Endothelial cell of umbilical vein (primary cell): ENCODE measurements at regions not wholly inside any gene's neighbourhood (a gene's known extent, or its start where the extent isn't known, plus 50 kb on each side); places are given as distances from the start of the nearest gene placed in this dataset.

ENCODE experiments used
- BruUV-seq: library from RNA; stranded (reverse); fragments of 400-500 nt; replicated peaks from 2 replicates; lab custom pipeline; 2021; lab: Mats Ljungman, UMichigan
- CTCF ChIA-PET: fragments of 300-600, 350-600 bp; sonication (Branson Sonifier 250); formaldehyde crosslinking; loops from one replicate; lab custom pipeline; 2021; ENCODE audit warnings: antibody characterized with exemption, inconsistent platforms; lab: Charles Lee
- POLR2A ChIA-PET: fragments of 300-600, 350-600 bp; sonication (Branson Sonifier 250); formaldehyde crosslinking; loops from one replicate; lab custom pipeline; 2021; ENCODE audit warnings: antibody characterized with exemption, inconsistent platforms; lab: Charles Lee
- DNase-seq: peaks from one replicate; pipeline ENCODE4 v3.0.0-alpha.2; 2011; ENCODE audit warnings: low read depth, low spot score
- FAIRE-seq: peaks from 2 replicates; lab custom pipeline; 2011; peaks lifted over from hg19 to GRCh38; lab: Jason Lieb, UNC
- H2AFZ ChIP-seq: 2 replicates; pipeline ENCODE4 v1.6.0; 2012; ENCODE audit warnings: low read depth, low read length, control low read depth, inconsistent platforms
- H3K27ac ChIP-seq: 2 replicates; pipeline ENCODE4 v1.5.1; 2011; ENCODE audit warnings: low read depth, mild to moderate bottlenecking, control low read depth, low read length, moderate library complexity; ENCODE audit not compliant: insufficient read depth
- H3K27me3 ChIP-seq, 2 experiments: 2 replicates each; pipeline versions ENCODE4 v1.6.0 to v1.6.1; 2011; ENCODE audit warnings: low read length in 2 of 2, mixed read lengths in 1 of 2; ENCODE audit not compliant: control insufficient read depth in 2 of 2, insufficient read depth in 2 of 2
- H3K36me3 ChIP-seq, 2 experiments: 2 replicates in 1 of 2; 3 replicates in 1 of 2; pipeline ENCODE4 v1.5.1; 2011; ENCODE audit warnings: low read length in 2 of 2, mild to moderate bottlenecking in 1 of 2, moderate library complexity in 1 of 2; ENCODE audit not compliant: control insufficient read depth in 2 of 2, insufficient read depth in 2 of 2; ENCODE audit errors: extremely low read depth in 1 of 2
- H3K4me1 ChIP-seq: 3 replicates; pipeline ENCODE4 v1.5.1; 2011; ENCODE audit warnings: mild to moderate bottlenecking, low read length; ENCODE audit not compliant: control insufficient read depth, insufficient read depth; ENCODE audit errors: extremely low read depth
- H3K4me2 ChIP-seq: 2 replicates; pipeline ENCODE4 v1.6.1; 2011; ENCODE audit warnings: low read length, control low read depth, mixed read lengths; ENCODE audit not compliant: insufficient read depth
- H3K4me3 ChIP-seq, 3 experiments: fragments of 200-600 bp in 1 of 3; sonication (generic), shearing (Covaris generic) in 1 of 3; replicated peaks in 1 of 3; 2 replicates each; pipeline ENCODE4 v1.5.1; 2011 to 2016; ENCODE audit warnings: control low read depth in 3 of 3, low read length in 3 of 3, mild to moderate bottlenecking in 2 of 3, inconsistent platforms in 1 of 3, low read depth in 1 of 3, moderate library complexity in 1 of 3; ENCODE audit not compliant: insufficient read depth in 1 of 3
- H3K79me2 ChIP-seq: 2 replicates; pipeline ENCODE4 v1.6.0; 2012; ENCODE audit warnings: low read length, inconsistent platforms; ENCODE audit not compliant: control insufficient read depth, insufficient read depth
- H3K9ac ChIP-seq: replicated peaks from 2 replicates; pipeline ENCODE3; 2011; ENCODE audit warnings: low read length, control low read depth; ENCODE audit not compliant: insufficient read depth; ENCODE audit errors: extremely low read depth
- H3K9me1 ChIP-seq: replicated peaks from 3 replicates; pipeline ENCODE4 v1.6.0; 2011; ENCODE audit warnings: mild to moderate bottlenecking, low read length; ENCODE audit not compliant: control insufficient read depth, insufficient read depth; ENCODE audit errors: extremely low read depth
- H3K9me3 ChIP-seq: replicated peaks from 2 replicates; pipeline ENCODE4 v1.5.1; 2012; ENCODE audit warnings: low read length, inconsistent platforms; ENCODE audit not compliant: control insufficient read depth, insufficient read depth
- H4K20me1 ChIP-seq: replicated peaks from 2 replicates; pipeline ENCODE3; 2011; ENCODE audit warnings: mild to moderate bottlenecking, low read length; ENCODE audit not compliant: control insufficient read depth, insufficient read depth; ENCODE audit errors: extremely low read depth
- CTCF ChIP-seq, 2 donors: IDR thresholded peaks; 1 replicate in 1 of 2; 2 replicates in 1 of 2; pipeline ENCODE4 v1.5.1; 2011; ENCODE audit warnings: low read length in 2 of 2, mild to moderate bottlenecking in 2 of 2, moderate library complexity in 2 of 2, control low read depth in 1 of 2, inconsistent platforms in 1 of 2, low read depth in 1 of 2; ENCODE audit not compliant: insufficient read depth in 1 of 2; ENCODE audit errors: extremely low read depth in 1 of 2
- EZH2 ChIP-seq: IDR thresholded peaks from 2 replicates; pipeline ENCODE4 v1.6.1; 2012; ENCODE audit warnings: borderline replicate concordance, low read depth, mild to moderate bottlenecking, moderate library complexity, low read length, inconsistent platforms; ENCODE audit not compliant: severe bottlenecking
- FOS ChIP-seq: IDR thresholded peaks from 2 replicates; pipeline ENCODE4 v1.6.1; 2011; ENCODE audit warnings: mild to moderate bottlenecking, low read length, moderate library complexity, borderline replicate concordance; ENCODE audit not compliant: insufficient read depth
- GATA2 ChIP-seq: IDR thresholded peaks from 2 replicates; pipeline ENCODE4 v1.7.0; 2011; ENCODE audit warnings: low read depth, mild to moderate bottlenecking, moderate library complexity, mixed read lengths, low read length; ENCODE audit not compliant: insufficient read length, insufficient read depth
- JUN ChIP-seq: IDR thresholded peaks from 2 replicates; pipeline ENCODE4 v1.6.1; 2011; ENCODE audit warnings: borderline replicate concordance, low read depth; ENCODE audit not compliant: insufficient read length, insufficient read depth
- MAX ChIP-seq: IDR thresholded peaks from 2 replicates; pipeline ENCODE4 v1.6.1; 2011; ENCODE audit not compliant: insufficient read depth, insufficient read length
- dilution Hi-C: fragments of 300-500 bp; cut with MboI; formaldehyde crosslinking; loops from one replicate; pipeline ENCODE4 v1.15.0; 2019; ENCODE audit warnings: low sequenced_read_pairs; ENCODE audit not compliant: extremely low pct_ligation_motif_present
- intact Hi-C: fragments of 100-400 bp; cut with micrococcal nuclease; formaldehyde crosslinking; loops from one replicate; pipeline ENCODE4 v1.10.0; 2022

- CTCF ChIA-PET, result no interaction called here
Observed at GRCh38 chr21:34260277-34261008, 103.4 kb upstream of the KCNE2 start.

More at GRCh38 chr21:34260277-34261008, 103.4 kb upstream of the KCNE2 start:
- Histone ChIP-seq H3K79me2 (no peaks in the 10 kb centered on the region), H3K9me3 (no peaks in the 10 kb centered on the region), H3K27me3 (peaks cover 7 to 22% of the 10 kb centered on the region in 2 experiments), H3K9ac (no peak overlapping the region), H2AFZ (no peak overlapping the region), H3K4me2 (no peak overlapping the region), H3K4me1 (no peaks in the 10 kb centered on the region), H3K36me3 (no peaks in the 10 kb centered on the region), H4K20me1 (no peaks in the 10 kb centered on the region), H3K27ac (no peak overlapping the region), H3K9me1 (no peaks in the 10 kb centered on the region), H3K4me3 (no peak overlapping the region)
- dilution Hi-C loops, result no loop called here
- TF ChIP-seq EZH2 (no peak), JUN (no peak), CTCF (IDR thresholded peaks at IDR 0.05; ENCODE audit: extremely low read depth in 1 of 2, insufficient read depth in 1 of 2, low read depth in 1 of 2, low read length in 2 of 2) (no peak), GATA2 (no peak), FOS (no peak), MAX (no peak)
- intact Hi-C loops, result no loop called here
- POLR2A ChIA-PET, result no interaction called here
- DNase-seq, result no peak
- BruUV-seq, result no TSS peak
- FAIRE-seq, result no peak
